Endodermal cell (in vitro differentiated cells): ENCODE measurements at regions not wholly inside any gene's neighbourhood (a gene's known extent, or its start where the extent isn't known, plus 50 kb on each side); places are given as distances from the start of the nearest gene placed in this dataset.
"Not testable (repeated sequence)": the region's sequence is repeated elsewhere in the genome, so short reads cannot be mapped to it uniquely, and the experiment has no call there.

Experiments used
- DNase-seq: peaks from one replicate; pipeline ENCODE4 v3.0.0-alpha.2; 2017
- H3K27ac ChIP-seq: 2 replicates; pipeline ENCODE4 v1.5.1; 2013; ENCODE audit warnings: mild to moderate bottlenecking, low read depth, low read length, moderate library complexity
- H3K27me3 ChIP-seq: 2 replicates; pipeline ENCODE4 v1.6.1; 2013; ENCODE audit warnings: mild to moderate bottlenecking, low read length, moderate library complexity; ENCODE audit not compliant: insufficient read depth, control insufficient read depth, poor library complexity, severe bottlenecking
- H3K36me3 ChIP-seq: 2 replicates; pipeline ENCODE4 v1.7.0; 2013; ENCODE audit warnings: mild to moderate bottlenecking, low read length, moderate library complexity; ENCODE audit not compliant: control insufficient read depth, insufficient read depth
- H3K4me1 ChIP-seq: one replicate; pipeline ENCODE4 v1.7.0; 2013; ENCODE audit warnings: low read length; ENCODE audit not compliant: control insufficient read depth, insufficient read depth
- H3K4me3 ChIP-seq: 2 replicates; pipeline ENCODE4 v1.5.1; 2013; ENCODE audit warnings: mild to moderate bottlenecking, low read length, moderate library complexity
- H3K9ac ChIP-seq: 2 replicates; pipeline ENCODE4 v1.6.1; 2013; ENCODE audit warnings: mild to moderate bottlenecking, low read length, moderate library complexity; ENCODE audit not compliant: poor library complexity, severe bottlenecking; ENCODE audit errors: extremely low read depth
- H3K9me3 ChIP-seq: 2 replicates; pipeline ENCODE4 v1.6.1; 2013; ENCODE audit warnings: mild to moderate bottlenecking, low read length, moderate library complexity; ENCODE audit not compliant: control insufficient read depth
- H3K27ac Mint-ChIP-seq: 2 replicates; pipeline ENCODE4 v1.8.0; 2020; ENCODE audit warnings: mixed read lengths
- H3K27me3 Mint-ChIP-seq: 2 replicates; pipeline ENCODE4 v1.8.0; 2021; ENCODE audit warnings: mild to moderate bottlenecking, mixed read lengths; ENCODE audit not compliant: insufficient read depth
- H3K36me3 Mint-ChIP-seq: 2 replicates; pipeline ENCODE4 v1.8.0; 2020; ENCODE audit warnings: low read depth, mixed read lengths
- H3K4me1 Mint-ChIP-seq: 2 replicates; pipeline ENCODE4 v1.8.0; 2020; ENCODE audit warnings: mixed read lengths
- H3K4me3 Mint-ChIP-seq: 2 replicates; pipeline ENCODE4 v1.8.0; 2020; ENCODE audit warnings: mild to moderate bottlenecking, moderate library complexity, mixed read lengths
- H3K9me3 Mint-ChIP-seq: 2 replicates; pipeline ENCODE4 v1.8.0; 2020; ENCODE audit warnings: mild to moderate bottlenecking, mixed read lengths
- WGBS, 2 experiments: methylation state at CpG; one replicate each; pipeline versions ENCODE4 v1.1.5 to v1.1.7; 2013; ENCODE audit warnings: missing lambda C conversion rate in 2 of 2, mixed read lengths in 1 of 2; ENCODE audit not compliant: insufficient coverage in 1 of 2, insufficient read length in 1 of 2; 5-methylcytosine and 5-hydroxymethylcytosine counted together
- TF ChIP-seq, protein P1 (sequence below): fragments of 200-600 bp; sonication (generic); conservative IDR thresholded peaks from 2 replicates; pipeline ENCODE4 v1.5.0; 2021; ENCODE audit warnings: antibody characterized with exemption, mild to moderate bottlenecking

DNA sequence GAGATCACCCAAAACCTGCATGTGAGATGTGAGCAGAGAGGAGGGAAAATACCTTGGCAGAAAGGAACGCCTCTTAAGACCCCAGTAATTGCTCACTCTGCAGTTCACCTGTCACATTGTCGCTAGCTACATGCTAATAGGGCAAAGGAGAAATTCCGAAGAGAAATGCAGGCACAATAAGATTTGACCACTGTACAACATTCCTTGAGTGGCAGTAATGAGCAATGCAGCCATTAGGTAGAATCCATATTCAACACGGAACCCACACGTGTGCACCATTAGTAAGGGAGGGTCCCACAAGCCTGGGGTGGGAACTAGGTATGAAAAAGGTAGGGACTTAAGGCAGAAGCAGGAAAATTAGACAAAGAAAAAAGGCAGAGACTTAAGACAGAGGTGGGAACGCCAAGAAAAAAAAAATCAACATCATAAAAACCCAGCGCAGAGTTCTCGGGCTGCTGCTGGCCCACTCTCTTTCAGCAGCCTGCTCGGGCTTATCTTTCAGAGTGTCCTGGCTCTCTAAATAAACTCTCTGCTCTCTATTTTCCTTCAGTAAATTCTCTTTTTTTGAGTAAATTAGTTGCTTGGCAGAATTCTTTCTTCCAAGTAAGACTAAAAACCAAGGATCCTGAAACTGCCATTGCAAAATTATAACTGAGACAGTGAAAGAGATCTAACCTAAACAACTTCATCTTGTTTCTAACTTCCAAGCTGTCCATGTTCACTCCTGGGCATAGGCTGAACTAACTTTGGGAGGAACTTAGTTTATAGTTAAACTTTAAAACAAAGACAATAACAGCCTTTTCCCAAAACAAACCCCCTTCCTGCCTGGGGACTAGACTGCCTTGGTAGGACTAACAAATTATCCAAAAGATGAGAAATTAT, 116.5 kb downstream of the CD24 start:
- H3K27me3 Mint-ChIP-seq = no peaks in the 10 kb centered on the region
- Histone ChIP-seq H3K4me3 (no peak overlapping the region), H3K27ac (no peak overlapping the region), H3K27me3 (no peaks in the 10 kb centered on the region), H3K9me3 (peaks cover 22% of the 10 kb centered on the region), H3K9ac (no peak overlapping the region), H3K36me3 (no peaks in the 10 kb centered on the region), H3K4me1 (no peaks in the 10 kb centered on the region)
- TF ChIP-seq, protein P1, sequence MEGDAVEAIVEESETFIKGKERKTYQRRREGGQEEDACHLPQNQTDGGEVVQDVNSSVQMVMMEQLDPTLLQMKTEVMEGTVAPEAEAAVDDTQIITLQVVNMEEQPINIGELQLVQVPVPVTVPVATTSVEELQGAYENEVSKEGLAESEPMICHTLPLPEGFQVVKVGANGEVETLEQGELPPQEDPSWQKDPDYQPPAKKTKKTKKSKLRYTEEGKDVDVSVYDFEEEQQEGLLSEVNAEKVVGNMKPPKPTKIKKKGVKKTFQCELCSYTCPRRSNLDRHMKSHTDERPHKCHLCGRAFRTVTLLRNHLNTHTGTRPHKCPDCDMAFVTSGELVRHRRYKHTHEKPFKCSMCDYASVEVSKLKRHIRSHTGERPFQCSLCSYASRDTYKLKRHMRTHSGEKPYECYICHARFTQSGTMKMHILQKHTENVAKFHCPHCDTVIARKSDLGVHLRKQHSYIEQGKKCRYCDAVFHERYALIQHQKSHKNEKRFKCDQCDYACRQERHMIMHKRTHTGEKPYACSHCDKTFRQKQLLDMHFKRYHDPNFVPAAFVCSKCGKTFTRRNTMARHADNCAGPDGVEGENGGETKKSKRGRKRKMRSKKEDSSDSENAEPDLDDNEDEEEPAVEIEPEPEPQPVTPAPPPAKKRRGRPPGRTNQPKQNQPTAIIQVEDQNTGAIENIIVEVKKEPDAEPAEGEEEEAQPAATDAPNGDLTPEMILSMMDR = no peak
- no peak for DNase-seq
- H3K4me1 Mint-ChIP-seq = no peaks in the 10 kb centered on the region
- peaks cover 45% of the 10 kb centered on the region for H3K9me3 Mint-ChIP-seq
- peaks cover 7% of the 10 kb centered on the region for H3K36me3 Mint-ChIP-seq
- no peak overlapping the region for H3K27ac Mint-ChIP-seq
- no peak overlapping the region for H3K4me3 Mint-ChIP-seq
- 90 to 93% methylated on average over 8 to 9 of the region's 9 CpGs for WGBS, 2 experiments

DNA sequence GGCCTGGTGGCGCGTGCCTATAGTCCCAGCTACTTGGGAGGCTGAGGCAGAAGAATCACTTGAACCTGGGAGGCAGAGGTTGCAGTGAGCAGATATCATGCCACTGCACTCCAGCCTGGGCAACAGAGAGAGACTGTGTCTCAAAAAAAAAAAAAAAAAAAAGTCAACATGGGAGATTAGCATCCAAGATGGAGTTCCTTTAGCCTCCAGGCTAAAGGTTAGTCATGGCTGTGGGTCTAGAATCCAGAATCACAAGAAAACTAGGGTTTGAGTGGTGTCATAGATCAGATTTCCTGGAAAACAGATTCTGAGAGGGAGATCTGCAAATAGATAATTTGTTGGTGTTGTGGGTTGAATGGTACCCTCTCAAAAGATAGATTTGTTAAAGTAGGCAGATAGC, 117.2 kb downstream of the CD24 start:
- not testable (repeated sequence) for H3K9ac ChIP-seq, H3K27ac Mint-ChIP-seq, H3K4me1 Mint-ChIP-seq, H3K27ac ChIP-seq, H3K27me3 Mint-ChIP-seq, H3K4me1 ChIP-seq, H3K4me3 Mint-ChIP-seq, H3K27me3 ChIP-seq, H3K4me3 ChIP-seq, H3K36me3 ChIP-seq, H3K36me3 Mint-ChIP-seq, DNase-seq
- 96 to 100% methylated on average over 1 to 2 of the region's 2 CpGs for WGBS, 2 experiments
- H3K9me3 Mint-ChIP-seq = peaks cover 43% of the 10 kb centered on the region
- H3K9me3 ChIP-seq = peaks cover 20% of the 10 kb centered on the region

DNA sequence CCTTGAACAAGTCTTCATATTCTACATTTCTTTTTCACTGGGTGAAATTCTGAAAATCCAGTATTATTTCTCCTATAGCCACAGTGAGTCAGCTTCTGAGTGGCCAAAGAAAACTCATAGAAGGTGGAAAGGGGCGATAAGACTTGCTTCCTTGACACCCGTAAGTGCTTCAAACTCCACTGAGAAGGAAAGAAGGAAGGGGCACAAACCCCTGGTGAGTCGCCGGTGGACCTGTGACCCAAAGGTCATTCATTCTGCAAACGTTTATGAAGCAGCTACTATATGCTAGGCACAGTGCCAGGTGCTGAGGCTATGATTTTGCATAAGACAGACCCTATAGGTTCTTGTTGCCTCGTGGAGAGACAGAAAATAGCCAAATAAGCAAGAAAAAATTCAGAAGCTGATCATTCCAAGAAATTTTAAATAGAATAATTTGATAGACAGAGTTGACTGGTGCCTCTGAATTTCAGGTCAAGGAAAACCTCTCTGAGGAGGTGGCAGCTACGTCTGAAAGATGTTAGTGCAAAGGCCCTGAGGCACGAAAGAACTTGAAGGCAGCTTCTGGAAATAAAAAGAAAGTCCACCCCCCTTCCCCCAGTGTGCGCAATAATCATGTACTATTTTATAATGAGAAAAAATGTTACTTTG, 118.2 kb downstream of the CD24 start:
- WGBS, 2 experiments = 90 to 93% methylated on average over 5 to 8 of the region's 9 CpGs
- Mint-ChIP-seq H3K36me3 (no peaks in the 10 kb centered on the region), H3K4me1 (no peaks in the 10 kb centered on the region), H3K9me3 (peaks cover 44% of the 10 kb centered on the region), H3K27ac (no peak overlapping the region), H3K4me3 (no peak overlapping the region), H3K27me3 (no peaks in the 10 kb centered on the region)
- Histone ChIP-seq H3K27me3 (no peaks in the 10 kb centered on the region), H3K9me3 (peaks cover 27% of the 10 kb centered on the region), H3K36me3 (no peaks in the 10 kb centered on the region), H3K27ac (no peak overlapping the region), H3K4me1 (no peaks in the 10 kb centered on the region), H3K4me3 (no peak overlapping the region), H3K9ac (no peak overlapping the region)
- TF ChIP-seq, protein P1 = no peak
- no peak for DNase-seq
